Neural cell (in vitro differentiated cells): ENCODE measurements at regions not wholly inside any gene's neighbourhood (a gene's known extent, or its start where the extent isn't known, plus 50 kb on each side); places are given as distances from the start of the nearest gene placed in this dataset.

Experiments used
- H2AFZ ChIP-seq: fragments of 200-600, 300-800 bp; sonication (generic), shearing (Covaris generic); 2 replicates; pipeline ENCODE4 v1.6.0; 2014; ENCODE audit warnings: low read depth, mild to moderate bottlenecking, antibody characterized with exemption, low read length, moderate library complexity
- H3F3A ChIP-seq: fragments of 200-600 bp; shearing (Covaris generic); 2 replicates; pipeline ENCODE4 v1.6.1; 2016; ENCODE audit warnings: mild to moderate bottlenecking, moderate library complexity, mixed read lengths, antibody characterized with exemption, low read length; ENCODE audit not compliant: insufficient read depth, poor library complexity, severe bottlenecking
- H3K27ac ChIP-seq: fragments of 200-600, 300-800 bp; sonication (generic), shearing (Covaris generic); 2 replicates; pipeline ENCODE4 v1.5.1; 2014; ENCODE audit warnings: mild to moderate bottlenecking, low read length, moderate library complexity
- H3K27me3 ChIP-seq: fragments of 300-800, 200-600 bp; sonication (generic), shearing (Covaris generic); 2 replicates; pipeline ENCODE4 v1.6.0; 2014; ENCODE audit warnings: mild to moderate bottlenecking, low read depth, low read length, moderate library complexity; ENCODE audit not compliant: insufficient read depth
- H3K36me3 ChIP-seq: fragments of 300-800, 200-600 bp; sonication (generic), shearing (Covaris generic); 2 replicates; pipeline ENCODE4 v1.5.1; 2014; ENCODE audit warnings: mild to moderate bottlenecking, antibody characterized with exemption, low read length, moderate library complexity; ENCODE audit not compliant: insufficient read depth
- H3K4me2 ChIP-seq: fragments of 300-800, 200-600 bp; sonication (generic), shearing (Covaris generic); 2 replicates; pipeline ENCODE4 v1.6.0; 2014; ENCODE audit warnings: mild to moderate bottlenecking, low read length
- H3K4me3 ChIP-seq: fragments of 300-800, 200-600 bp; sonication (generic), shearing (Covaris generic); 2 replicates; pipeline ENCODE4 v1.5.1; 2014; ENCODE audit warnings: mild to moderate bottlenecking, low read length, moderate library complexity
- H3K79me2 ChIP-seq: fragments of 200-600 bp; shearing (Covaris generic); replicated peaks from 2 replicates; pipeline ENCODE4 v1.6.0; 2014; ENCODE audit warnings: mild to moderate bottlenecking, low read length, moderate library complexity; ENCODE audit not compliant: insufficient read depth
- H3K9ac ChIP-seq: fragments of 300-800, 200-600 bp; sonication (generic), shearing (Covaris generic); 2 replicates; pipeline ENCODE4 v1.6.1; 2016; ENCODE audit warnings: mild to moderate bottlenecking, low read length, mixed read lengths
- H3K9me2 ChIP-seq: fragments of 200-600 bp; shearing (Covaris generic); 2 replicates; pipeline ENCODE4 v1.6.1; 2016; ENCODE audit warnings: mild to moderate bottlenecking, low read length, mixed read lengths; ENCODE audit not compliant: insufficient read depth
- H3K9me3 ChIP-seq: fragments of 200-600, 300-800 bp; sonication (generic), shearing (Covaris generic); 2 replicates; pipeline ENCODE4 v1.6.1; 2016; ENCODE audit warnings: mild to moderate bottlenecking, mixed run types, low read length, moderate library complexity, mixed read lengths
- H4K20me1 ChIP-seq: fragments of 200-600 bp; shearing (Covaris generic); 2 replicates; pipeline ENCODE4 v1.6.1; 2016; ENCODE audit warnings: mild to moderate bottlenecking, mixed run types; ENCODE audit not compliant: insufficient read depth
- EP300 ChIP-seq: fragments of 450-650 bp; conservative IDR thresholded peaks from 2 replicates; pipeline ENCODE4 v1.6.1; 2014; ENCODE audit warnings: antibody characterized with exemption, mild to moderate bottlenecking, moderate library complexity; ENCODE audit not compliant: poor library complexity, severe bottlenecking
- EZH2 ChIP-seq: fragments of 200-600, 300-800 bp; shearing (Covaris generic), sonication (generic); IDR thresholded peaks from 2 replicates; pipeline ENCODE4 v1.6.1; 2014; ENCODE audit warnings: antibody characterized with exemption, low read length, borderline replicate concordance, mild to moderate bottlenecking; ENCODE audit not compliant: insufficient read depth, poor library complexity, severe bottlenecking
- MXI1 ChIP-seq: fragments of 450-650 bp; conservative IDR thresholded peaks from 2 replicates; pipeline ENCODE4 v1.6.1; 2014; ENCODE audit warnings: antibody characterized with exemption, mild to moderate bottlenecking; ENCODE audit not compliant: poor library complexity, severe bottlenecking
- POLR2AphosphoS5 ChIP-seq: IDR thresholded peaks from 2 replicates; pipeline ENCODE4 v1.6.1; 2012
- RAD21 ChIP-seq: fragments of 450-650 bp; conservative IDR thresholded peaks from 2 replicates; pipeline ENCODE4 v1.6.1; 2014; ENCODE audit warnings: antibody characterized with exemption, mild to moderate bottlenecking, moderate library complexity
- SMC3 ChIP-seq: fragments of 450-650 bp; conservative IDR thresholded peaks from 2 replicates; pipeline ENCODE4 v1.6.1; 2014; ENCODE audit warnings: antibody characterized with exemption, mild to moderate bottlenecking, moderate library complexity; ENCODE audit not compliant: poor library complexity
- TAF1 ChIP-seq: IDR thresholded peaks from 2 replicates; pipeline ENCODE4 v1.6.1; 2012; ENCODE audit warnings: low read depth
- TF ChIP-seq, protein P1 (sequence below): IDR thresholded peaks from 2 replicates; pipeline ENCODE4 v1.6.1; 2012; ENCODE audit warnings: borderline replicate concordance
- TF ChIP-seq, protein P2 (sequence below): fragments of 450-650 bp; IDR thresholded peaks from 2 replicates; pipeline ENCODE4 v1.5.1; 2014; ENCODE audit warnings: antibody characterized with exemption, mild to moderate bottlenecking, moderate library complexity; ENCODE audit not compliant: poor library complexity, severe bottlenecking

- no peaks in the 10 kb centered on the region for H3K79me2 ChIP-seq
- no peaks in the 10 kb centered on the region for H3K9me2 ChIP-seq
- H2AFZ ChIP-seq: no peak overlapping the region
- no peak overlapping the region for H3K9ac ChIP-seq
- TF ChIP-seq, protein P1, sequence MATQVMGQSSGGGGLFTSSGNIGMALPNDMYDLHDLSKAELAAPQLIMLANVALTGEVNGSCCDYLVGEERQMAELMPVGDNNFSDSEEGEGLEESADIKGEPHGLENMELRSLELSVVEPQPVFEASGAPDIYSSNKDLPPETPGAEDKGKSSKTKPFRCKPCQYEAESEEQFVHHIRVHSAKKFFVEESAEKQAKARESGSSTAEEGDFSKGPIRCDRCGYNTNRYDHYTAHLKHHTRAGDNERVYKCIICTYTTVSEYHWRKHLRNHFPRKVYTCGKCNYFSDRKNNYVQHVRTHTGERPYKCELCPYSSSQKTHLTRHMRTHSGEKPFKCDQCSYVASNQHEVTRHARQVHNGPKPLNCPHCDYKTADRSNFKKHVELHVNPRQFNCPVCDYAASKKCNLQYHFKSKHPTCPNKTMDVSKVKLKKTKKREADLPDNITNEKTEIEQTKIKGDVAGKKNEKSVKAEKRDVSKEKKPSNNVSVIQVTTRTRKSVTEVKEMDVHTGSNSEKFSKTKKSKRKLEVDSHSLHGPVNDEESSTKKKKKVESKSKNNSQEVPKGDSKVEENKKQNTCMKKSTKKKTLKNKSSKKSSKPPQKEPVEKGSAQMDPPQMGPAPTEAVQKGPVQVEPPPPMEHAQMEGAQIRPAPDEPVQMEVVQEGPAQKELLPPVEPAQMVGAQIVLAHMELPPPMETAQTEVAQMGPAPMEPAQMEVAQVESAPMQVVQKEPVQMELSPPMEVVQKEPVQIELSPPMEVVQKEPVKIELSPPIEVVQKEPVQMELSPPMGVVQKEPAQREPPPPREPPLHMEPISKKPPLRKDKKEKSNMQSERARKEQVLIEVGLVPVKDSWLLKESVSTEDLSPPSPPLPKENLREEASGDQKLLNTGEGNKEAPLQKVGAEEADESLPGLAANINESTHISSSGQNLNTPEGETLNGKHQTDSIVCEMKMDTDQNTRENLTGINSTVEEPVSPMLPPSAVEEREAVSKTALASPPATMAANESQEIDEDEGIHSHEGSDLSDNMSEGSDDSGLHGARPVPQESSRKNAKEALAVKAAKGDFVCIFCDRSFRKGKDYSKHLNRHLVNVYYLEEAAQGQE: no peak
- TF ChIP-seq MXI1 (no peak), SMC3 (no peak)
- TF ChIP-seq, protein P2, sequence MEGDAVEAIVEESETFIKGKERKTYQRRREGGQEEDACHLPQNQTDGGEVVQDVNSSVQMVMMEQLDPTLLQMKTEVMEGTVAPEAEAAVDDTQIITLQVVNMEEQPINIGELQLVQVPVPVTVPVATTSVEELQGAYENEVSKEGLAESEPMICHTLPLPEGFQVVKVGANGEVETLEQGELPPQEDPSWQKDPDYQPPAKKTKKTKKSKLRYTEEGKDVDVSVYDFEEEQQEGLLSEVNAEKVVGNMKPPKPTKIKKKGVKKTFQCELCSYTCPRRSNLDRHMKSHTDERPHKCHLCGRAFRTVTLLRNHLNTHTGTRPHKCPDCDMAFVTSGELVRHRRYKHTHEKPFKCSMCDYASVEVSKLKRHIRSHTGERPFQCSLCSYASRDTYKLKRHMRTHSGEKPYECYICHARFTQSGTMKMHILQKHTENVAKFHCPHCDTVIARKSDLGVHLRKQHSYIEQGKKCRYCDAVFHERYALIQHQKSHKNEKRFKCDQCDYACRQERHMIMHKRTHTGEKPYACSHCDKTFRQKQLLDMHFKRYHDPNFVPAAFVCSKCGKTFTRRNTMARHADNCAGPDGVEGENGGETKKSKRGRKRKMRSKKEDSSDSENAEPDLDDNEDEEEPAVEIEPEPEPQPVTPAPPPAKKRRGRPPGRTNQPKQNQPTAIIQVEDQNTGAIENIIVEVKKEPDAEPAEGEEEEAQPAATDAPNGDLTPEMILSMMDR: no peak
- H3K9me3 ChIP-seq: no peaks in the 10 kb centered on the region
- H3F3A ChIP-seq: no peaks in the 10 kb centered on the region
- no peak overlapping the region for H3K4me3 ChIP-seq
- no peaks in the 10 kb centered on the region for H3K27me3 ChIP-seq
- no peak overlapping the region for H3K4me2 ChIP-seq
- no peaks in the 10 kb centered on the region for H3K36me3 ChIP-seq
- H4K20me1 ChIP-seq: no peaks in the 10 kb centered on the region
- H3K27ac ChIP-seq: no peak overlapping the region
These were observed 543.5 kb downstream of the LMO4 start for GRCh38 chr1:87872189-87872588.

DNA sequence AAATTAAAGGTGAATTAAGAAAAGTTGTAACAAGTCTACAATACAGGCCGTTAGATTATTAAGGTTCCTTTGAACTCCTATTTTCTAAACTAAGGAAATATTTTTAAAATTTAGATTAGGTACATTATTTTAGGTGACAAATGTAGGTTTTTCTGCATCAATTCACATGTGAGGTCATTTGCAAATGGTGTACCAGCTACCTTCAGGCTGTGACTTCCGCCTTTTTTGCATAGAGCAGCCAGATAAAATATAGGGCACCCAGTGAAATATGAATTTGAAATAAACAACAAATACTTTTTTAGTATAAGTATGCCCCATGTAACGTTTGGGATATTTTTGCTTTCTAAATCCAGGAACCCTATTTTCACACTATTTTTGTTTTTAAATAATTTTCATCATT, 544.0 kb downstream of the LMO4 start:
- H3K4me2 ChIP-seq: no peak overlapping the region
- H3K9me2 ChIP-seq: no peaks in the 10 kb centered on the region
- H3K79me2 ChIP-seq: no peaks in the 10 kb centered on the region
- H3F3A ChIP-seq: no peaks in the 10 kb centered on the region
- no peak overlapping the region for H3K4me3 ChIP-seq
- H4K20me1 ChIP-seq: no peaks in the 10 kb centered on the region
- no peak overlapping the region for H3K27ac ChIP-seq
- H3K9ac ChIP-seq: no peak overlapping the region
- no peaks in the 10 kb centered on the region for H3K27me3 ChIP-seq
- H3K36me3 ChIP-seq: no peaks in the 10 kb centered on the region
- H3K9me3 ChIP-seq: no peaks in the 10 kb centered on the region
- TF ChIP-seq, protein P2: no peak
- TF ChIP-seq POLR2AphosphoS5 (no peak), MXI1 (no peak), EP300 (no peak), SMC3 (no peak), TAF1 (no peak), RAD21 (no peak), EZH2 (no peak)
- TF ChIP-seq, protein P1: no peak
- H2AFZ ChIP-seq: no peak overlapping the region
